Endometrium (tissue), 2 donors: ENCODE measurements at regions not wholly inside any gene's neighbourhood (a gene's known extent, or its start where the extent isn't known, plus 50 kb on each side); places are given as distances from the start of the nearest gene placed in this dataset.
"Not testable (repeated sequence)": the region's sequence is repeated elsewhere in the genome, so short reads cannot be mapped to it uniquely, and the experiment has no call there.

Experiments
- FAIRE-seq: peaks from 2 replicates; lab custom pipeline; 2012; peaks lifted over from hg19 to GRCh38; lab: Jason Lieb, UNC
- donor health status: control.
- donor health status: control.

DNA sequence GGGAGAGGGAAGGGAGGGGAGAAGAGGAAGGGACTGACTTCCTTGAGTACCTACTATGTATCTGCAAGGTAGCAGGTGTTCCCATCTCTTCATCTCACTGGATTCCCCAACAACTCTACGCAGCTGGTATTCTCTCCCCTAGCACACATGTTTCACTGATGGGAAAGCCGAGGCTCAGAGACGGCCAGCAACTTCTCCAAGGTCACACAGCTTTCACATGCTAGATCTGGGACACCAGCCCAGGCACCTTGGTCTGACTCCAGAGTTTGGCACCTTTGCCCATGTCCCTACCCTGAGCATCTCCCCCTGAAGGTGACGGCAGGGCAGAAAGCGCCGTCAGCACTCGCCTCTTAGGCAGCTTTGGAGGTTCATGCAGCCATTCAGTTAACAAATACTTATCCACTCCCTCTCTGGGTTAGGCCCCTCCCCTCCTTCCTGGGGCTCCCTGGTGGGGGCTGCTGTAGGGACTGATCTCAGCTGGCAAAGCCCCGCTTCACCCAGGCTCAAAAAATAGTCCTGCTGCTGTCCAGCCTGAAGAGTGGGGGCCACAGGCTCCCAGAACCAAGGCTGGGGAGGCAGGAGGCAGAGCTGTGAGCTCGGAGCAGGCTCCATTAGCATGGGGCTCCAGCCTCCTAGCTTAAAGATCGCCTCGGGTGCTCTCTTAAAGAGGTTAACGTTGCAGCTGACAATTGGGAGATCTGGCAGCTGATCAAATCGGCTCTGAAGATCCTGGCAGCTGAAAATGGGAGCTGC lies 79.4 kb downstream of the IGLL1 start:
- FAIRE-seq = no peak

DNA sequence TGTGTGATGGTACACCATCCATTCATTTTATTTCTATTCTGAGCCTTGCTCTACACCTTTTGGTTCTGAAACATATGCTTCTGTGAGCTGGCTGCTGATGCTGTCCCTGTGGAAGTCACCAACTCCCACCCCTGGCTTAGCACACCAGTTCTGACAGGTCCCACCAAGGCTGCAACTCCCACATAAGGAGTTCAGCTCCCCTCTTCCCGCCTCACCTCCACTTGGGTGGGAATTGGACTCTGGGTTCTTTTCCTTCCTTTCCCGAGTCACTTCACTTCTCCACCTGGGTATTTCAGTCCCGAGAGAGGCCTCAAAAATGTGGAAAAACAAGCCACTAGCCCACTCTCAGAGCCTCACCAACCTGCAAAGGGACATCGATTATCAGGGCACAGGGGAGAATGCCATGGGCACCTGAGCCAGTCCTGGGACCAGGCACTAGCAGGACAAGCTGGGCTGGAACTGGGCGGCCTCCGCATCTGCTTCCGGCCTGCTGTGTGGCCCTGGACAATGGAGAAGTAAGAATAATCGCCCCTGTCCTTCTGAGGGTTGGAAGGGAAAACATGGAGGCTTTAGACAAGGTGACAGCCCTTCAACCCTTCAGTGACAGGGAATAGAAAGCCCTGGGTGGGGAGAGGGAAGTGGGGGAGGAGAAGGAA lies 80.1 kb downstream of the IGLL1 start:
- no peak for FAIRE-seq

DNA sequence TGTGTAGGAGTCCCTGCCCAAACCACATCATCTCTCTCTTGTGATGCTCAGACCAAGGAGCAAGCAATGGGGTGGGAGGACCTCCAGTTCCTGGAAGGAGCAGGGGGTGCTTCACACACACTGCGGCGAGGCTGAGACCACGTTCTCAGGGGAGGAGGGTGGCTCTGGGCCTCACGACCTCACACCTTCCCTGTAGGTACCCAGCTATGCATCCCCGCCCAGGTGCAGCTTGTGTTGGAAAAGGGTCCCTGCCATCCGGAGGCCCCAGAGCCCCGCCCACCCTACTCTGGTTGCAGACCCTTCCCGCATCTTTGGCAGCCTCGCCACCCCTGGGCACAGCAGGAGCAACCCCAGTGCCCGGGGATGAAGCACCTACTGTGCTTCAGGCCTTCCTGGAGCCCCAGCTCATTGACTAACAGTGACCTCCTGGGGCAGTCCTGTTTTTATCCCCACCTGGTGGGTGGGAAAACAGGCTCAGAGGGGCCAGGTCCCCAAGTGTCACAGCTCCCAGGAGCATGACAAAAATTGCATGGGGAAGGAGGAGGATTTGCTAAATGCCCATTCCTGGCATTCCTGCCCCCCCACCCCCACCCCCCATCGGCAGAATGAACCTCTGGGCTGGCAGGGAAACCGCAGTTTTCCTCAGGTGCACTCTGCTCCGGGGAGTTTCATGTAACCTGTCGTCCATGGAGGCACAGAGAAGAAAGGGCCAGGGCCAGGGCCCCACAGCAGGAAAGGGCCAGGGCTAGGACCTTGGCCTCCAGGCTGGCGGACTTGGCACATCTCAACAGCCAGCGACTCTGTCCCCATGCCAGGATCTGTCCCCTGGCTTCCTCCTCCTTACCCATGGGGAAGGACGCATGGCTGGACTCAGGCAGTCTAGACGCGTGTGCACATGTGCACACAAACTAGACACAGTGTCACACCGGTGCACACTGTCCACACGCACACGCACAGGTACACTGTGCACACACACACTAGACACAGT lies 81.0 kb downstream of the IGLL1 start:
- no peak for FAIRE-seq

DNA sequence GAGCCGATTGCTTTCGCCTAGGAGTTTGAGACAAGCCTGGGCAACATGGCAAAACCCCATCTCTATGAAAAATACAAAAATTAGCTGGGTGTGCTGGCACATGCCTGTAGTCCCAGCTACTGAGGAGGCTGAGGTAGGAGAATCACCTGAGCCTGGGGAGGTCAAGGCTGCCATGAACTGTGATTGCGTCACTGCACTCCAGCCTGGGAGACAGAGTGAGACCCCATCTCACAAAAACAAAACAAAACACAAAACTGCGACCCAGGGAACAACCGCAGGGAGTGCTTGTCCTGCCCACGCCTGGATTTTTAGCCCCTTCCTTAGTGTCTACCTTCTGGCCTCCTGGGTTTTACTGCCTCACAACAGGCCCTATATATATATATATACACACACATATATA lies 82.2 kb downstream of the IGLL1 start:
- not testable (repeated sequence) for FAIRE-seq

DNA sequence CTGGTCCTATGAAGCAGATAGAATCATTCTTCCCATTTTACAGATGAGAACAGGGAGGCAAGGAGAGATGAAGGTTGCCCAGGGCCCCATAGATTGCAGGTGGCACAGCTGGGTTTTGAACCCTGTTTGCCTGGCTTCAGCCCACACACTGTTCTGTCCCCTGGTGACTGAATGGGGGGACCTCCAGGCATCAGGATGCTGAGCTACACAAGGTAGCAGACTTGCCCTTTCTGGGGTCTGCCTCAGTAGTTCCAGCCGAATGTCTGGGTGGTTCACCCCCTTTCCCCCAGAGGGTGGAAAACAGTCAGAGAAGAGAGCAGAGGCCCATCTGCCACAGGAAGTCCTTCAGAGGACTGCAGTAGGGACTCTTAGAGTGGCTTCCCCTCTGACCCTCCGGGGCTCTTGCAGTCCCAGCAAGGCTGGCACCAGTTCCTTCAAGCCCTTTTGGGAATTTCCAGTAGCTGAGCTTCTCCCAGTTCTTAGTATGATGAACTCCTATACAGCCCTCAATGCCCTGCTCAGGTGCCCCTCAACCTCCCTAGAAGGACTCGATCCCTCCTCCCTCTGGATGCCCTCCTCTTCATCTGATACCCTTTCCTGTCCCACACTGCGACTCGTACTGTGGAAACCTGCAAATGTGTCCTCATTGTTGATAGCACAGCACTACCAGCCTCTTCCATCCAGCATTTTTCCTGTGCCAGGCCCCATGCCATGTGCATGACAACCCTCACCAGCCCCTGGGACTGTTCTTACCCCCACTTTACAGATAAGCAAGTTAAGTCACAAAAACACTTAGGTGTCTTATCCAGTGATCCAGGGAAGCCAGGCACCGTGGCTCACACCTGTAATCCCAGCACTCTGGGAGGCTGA lies 82.8 kb downstream of the IGLL1 start:
- FAIRE-seq = no peak

DNA sequence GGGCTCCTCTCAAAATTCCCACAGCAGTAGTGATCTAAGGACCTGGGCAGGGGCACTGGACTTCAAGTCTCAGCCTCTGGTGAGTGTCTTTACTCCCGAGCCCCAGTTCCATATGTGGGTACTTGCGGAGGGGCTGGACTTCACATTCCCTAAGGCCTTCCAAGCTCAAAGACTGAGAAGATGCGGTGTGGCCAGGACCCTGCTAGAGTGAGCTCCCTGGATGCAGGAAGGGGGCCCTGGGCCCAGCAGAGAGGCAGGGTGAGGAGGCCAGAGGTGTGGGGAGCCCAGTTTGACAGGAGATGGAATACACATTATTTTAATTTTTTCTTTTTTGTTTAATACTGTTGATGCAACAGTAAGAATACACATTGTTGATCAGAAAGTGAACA lies 83.7 kb downstream of the IGLL1 start:
- FAIRE-seq = no peak

DNA sequence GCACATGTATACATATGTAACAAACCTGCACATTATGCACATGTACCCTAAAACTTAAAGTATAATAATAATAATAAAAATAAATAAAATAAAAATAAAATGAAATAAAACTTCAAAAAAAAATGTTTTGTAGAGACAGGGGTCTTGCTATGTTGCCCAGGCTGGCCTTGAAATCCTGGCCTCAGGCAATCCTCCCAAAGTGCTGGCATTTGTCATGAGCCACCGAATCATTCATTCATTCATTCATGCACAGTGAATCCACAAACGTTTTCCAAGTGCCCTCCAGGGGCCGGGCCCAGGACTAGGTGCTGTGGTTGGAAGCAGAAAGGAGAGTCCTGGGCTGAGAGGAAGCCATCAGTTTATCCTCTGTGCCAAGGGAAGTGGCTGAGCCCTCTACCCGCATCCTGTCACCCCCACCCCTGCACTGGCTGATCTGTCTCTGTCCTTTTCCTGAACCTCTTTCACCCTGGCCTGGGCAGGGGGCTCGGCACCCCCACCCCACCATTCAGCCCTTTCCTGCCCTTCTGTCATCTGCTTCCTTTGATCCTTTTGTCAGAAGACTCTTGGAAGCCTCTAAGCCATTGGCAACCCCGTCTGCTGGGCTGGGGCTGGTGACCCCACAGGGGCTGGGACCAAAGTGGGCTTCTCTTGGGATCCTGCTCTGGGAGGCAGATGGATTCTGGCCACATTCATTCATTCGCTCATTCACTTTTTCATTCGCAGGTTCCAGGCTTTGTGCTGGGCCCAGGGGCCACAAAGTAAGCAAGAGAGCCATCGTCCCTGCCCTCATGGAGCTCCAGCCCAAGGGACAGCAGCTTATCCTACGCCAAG lies 84.3 kb downstream of the IGLL1 start:
- FAIRE-seq = no peak

DNA sequence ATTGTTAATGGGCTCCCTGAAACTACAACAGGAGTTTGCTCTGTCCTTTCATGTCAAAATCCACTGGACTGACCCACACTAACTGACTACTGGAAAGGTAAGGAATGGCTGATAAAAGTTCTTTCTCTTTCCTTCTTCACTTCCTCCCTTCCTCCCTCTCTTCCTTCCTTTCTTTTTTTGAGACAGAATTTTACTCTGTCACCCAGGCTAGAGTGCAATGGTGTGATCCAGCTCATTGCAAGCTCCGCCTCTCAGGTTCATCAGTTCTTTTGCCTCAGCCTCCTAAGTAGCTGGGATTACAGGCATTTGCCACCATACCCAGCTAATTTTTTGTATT lies 85.2 kb downstream of the IGLL1 start:
- FAIRE-seq = no peak

DNA sequence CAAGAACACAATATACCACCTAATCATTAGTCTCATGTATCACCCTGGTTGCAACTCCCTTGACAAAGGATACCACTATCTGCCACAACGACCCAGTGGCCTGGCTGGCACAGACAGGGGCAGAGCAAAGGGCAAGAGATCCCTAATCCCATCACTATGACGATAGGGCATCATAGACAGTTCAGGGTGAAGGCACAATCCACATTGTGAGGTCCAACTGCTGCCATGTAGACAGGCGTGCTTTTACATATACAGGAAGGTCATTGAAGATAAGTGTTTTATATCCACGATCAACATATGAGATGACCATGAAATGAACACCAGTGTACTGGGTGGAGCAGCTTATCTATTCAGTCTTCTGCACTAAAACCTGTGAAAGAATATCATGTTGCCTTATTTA lies 94.6 kb downstream of the IGLL1 start:
- FAIRE-seq = no peak

DNA sequence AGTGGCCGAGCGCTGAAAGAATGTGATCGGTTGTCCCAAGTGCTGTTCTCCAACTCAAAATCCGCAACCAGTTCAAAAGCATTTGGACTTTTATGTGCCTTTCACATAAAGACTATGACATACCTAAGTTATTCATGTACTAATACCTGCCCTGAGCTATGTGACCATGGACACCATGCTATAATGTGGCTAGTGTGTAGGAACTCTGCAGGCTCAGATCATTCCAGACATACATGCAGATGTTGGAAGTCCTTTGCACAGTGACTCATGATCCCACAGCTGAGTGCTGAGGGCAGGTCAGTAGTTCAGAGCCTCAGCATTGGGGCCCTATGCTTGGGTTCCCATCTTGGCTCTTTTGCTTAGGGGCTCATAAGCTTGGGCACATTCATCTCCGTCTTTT lies 95.4 kb downstream of the IGLL1 start:
- no peak for FAIRE-seq

DNA sequence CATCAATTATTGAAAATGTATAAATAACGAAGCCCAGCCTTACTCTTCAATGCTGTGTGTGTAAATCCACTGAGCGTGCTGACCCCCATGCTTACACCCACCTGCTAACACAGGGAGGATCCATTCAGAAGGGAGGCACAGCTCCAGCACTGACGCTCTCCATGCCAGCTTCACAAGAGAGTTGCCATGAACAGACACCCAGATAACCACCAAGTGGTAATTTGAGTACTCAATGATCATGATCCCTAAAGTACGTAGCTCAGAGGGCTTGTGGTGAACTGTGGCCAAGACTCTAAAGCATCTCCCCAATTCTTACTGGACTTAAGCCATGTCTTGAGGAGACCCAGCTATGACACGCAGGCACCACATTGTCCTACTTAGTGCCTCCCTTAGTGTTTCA lies 98.7 kb downstream of the IGLL1 start:
- FAIRE-seq = no peak

DNA sequence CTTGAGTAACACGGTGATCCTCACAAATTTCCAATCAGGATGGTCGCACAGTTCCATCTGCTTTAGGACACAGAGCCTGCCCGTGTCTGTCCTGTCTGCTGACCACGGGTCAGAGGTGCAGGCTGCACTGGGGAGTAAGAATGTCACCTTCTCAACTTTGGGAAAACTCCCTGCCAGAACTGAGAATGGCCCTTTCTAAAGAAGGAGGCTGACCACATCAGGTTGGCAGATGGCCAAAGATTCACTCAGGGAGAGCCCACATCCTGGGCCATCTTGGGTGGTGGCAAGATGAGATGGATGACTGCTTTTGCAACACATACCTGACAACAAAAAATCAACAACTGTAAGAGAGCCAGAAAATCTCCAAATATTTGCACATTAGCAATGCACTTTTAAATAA lies 101.9 kb downstream of the IGLL1 start:
- no peak for FAIRE-seq

DNA sequence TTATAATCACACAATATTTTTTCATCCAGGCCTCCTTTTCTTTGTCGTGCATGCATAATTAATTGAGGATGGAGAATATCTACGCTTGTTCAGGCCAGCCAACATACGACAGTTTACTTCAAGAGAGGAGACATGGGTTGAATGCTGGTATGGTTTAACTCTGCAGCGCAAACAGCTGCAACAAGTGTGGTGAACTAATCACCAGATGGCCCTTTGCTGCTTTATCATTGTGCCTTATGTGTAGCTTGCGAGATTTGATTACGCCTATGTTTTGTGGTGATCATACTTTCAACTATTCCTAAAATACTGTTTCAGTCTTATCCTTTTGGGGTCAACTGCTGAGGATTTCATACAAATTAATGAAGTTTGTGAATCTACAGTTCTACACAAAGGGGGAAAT lies 105.6 kb downstream of the IGLL1 start:
- not testable (repeated sequence) for FAIRE-seq

DNA sequence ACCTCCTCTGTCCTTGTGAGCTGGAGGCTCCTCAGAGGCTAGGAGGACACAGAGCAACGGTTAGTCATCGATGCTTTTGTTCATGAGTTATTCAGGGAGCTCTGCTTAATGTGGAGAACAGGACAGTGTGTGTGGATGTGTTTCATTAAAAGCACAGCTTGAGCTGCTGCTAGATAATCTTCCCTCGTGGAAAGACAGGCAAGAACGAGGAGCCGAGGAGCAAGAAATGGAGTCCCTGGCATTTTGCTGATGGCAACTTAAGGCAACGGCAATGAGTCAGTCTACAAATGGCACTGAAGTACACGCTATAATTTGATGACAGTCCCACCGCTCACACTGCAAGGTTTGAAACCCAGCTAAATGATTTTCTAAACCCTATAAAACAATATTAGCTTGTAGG lies 106.2 kb downstream of the IGLL1 start:
- no peak for FAIRE-seq

DNA sequence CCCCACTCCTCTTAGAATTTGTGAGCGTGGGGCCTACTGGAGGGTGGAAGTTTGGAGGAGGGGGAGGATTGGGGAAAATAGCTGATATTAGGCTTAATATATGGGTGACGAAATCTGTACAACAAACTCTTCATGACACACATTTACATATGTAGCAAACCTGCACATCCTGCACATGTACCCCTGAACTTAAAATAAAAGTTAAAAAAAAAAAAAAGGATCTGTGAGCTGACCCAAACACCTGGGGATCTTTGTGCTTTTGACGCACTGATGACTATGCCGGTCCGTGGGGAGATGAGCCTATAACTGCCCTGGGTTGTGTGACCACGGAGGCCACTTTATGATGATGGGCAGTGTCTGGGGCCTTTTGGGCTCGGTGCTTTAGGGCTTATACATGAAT lies 107.7 kb downstream of the IGLL1 start:
- FAIRE-seq = not testable (repeated sequence)

DNA sequence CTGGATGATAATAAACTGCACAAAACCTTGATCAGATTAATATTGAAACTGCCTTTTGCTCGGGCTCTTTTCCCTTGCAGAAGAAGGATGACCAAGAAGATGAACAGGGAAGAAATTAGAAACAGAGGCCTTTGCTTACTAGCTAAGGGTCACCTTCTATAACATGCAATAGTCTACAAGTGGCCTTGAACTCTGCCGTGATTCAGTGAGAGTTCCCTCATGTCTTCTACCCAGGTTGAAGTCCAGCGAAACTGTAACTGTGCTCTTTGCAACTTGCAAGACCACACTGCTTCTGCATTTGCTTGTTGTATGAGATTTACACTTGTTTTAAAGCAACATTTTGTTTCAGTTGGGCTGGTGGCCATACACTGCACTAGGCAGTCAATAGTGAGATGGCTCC lies 108.4 kb downstream of the IGLL1 start:
- no peak for FAIRE-seq

DNA sequence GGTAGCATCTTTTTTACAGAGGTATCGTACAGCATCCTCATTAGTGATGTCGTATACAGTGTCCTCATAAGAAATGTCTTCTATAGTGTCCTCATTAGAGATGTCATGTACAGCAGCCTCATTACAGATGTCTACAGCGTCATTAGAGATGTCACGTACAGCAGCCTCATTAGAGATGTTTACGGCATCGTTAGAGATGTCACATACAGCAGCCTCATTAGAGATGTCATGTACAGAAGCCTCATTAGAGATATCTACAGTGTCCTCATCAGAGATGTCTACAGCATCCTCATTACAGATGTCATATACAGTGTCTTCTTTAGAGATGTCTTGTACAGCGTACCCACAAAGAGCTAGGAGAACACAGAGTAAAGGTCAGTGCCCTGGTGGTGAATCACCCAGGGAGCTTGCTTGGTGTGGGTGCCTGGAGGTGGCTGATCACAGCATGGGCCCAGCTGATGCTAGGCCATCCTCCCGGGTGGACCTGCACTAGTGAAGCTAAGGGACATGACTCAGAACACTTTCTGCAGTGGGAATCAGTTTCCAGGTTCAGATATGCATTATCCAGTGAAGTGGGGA lies 109.2 kb downstream of the IGLL1 start:
- FAIRE-seq = no peak

DNA sequence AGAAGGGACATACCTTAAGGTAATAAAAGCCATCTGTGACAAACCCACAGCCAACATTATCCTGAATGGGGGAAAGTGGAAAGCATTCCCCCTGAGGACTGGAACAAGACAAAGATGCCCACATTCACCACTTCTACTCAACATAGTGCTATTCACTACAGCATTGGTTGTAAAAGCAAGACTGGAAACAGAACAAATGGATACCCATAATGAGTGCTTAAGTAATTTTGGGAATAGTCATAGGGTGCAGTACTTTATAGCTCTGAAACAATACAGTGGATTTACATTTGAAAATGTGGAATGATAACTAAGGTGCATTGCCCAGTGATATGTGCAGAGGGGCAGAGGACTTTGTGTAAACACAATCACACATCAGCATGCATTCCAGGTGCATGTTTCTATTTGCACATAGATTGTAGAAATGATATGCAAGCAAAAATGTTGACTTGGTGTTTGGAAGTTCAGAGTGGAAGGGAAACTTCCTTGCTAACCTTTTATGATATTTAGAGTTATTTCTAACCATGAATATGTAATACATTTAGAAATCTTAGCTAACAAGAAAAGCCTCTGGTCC lies 112.3 kb downstream of the IGLL1 start:
- FAIRE-seq = no peak

DNA sequence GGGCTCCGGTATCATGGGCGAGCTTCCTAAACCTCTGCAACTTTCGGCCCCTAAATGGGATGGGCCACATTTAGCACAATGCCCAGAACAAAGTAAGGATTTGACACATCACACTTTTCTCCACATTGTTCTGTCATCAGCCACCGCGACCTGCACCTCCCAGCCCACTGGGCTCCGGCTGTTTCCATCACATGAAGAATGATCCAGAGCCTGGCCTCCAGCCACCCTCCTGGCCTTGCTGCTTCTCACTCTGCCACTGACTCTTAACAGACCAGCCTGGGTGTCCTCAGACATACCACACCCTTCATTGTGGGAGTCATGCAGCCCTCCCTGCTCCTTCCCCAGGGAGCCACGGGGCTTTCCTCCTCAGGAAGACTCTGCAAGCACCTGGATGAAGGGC lies 113.7 kb downstream of the IGLL1 start:
- FAIRE-seq = no peak

DNA sequence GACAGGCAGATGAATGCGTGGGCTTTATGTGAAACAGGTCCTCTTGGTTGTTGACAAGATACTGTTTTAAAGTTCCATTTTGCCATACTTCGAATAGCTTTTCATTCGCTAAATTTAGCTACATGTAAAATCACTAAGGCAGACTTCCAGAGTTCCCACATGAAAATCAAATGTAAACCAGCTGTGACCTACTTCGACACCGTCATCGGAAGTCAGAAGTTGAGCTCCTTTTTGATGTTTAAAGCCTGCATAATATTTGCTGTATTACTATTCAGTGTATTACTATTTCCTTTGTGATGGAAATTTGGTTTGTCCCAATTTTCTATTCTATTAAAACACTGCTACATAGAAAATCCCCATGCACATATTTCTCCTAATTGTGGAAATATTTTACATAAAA lies 115.3 kb downstream of the IGLL1 start:
- FAIRE-seq = peak; percentile 8
